Hepatocyte (in vitro differentiated cells): ENCODE measurements at regions not wholly inside any gene's neighbourhood (a gene's known extent, or its start where the extent isn't known, plus 50 kb on each side); places are given as distances from the start of the nearest gene placed in this dataset.
A peak's percentile ranks its signal among the peaks of the same experiment; 100 is the strongest.

Experiments used
- DNase-seq: peaks from one replicate; pipeline ENCODE4 v3.0.0-alpha.2; 2016; ENCODE audit warnings: low spot score
- H2AFZ ChIP-seq: fragments of 200-600 bp; sonication (generic); 2 replicates; pipeline ENCODE4 v1.6.0; 2016; ENCODE audit warnings: antibody characterized with exemption, mild to moderate bottlenecking
- H3K27ac ChIP-seq: fragments of 200-600 bp; sonication (generic); 2 replicates; pipeline ENCODE4 v1.5.1; 2016; ENCODE audit warnings: mild to moderate bottlenecking
- H3K27me3 ChIP-seq: fragments of 200-600 bp; sonication (generic); 2 replicates; pipeline ENCODE4 v1.6.1; 2016
- H3K36me3 ChIP-seq: fragments of 200-600 bp; sonication (generic); replicated peaks from 2 replicates; pipeline ENCODE4 v1.5.1; 2016; ENCODE audit warnings: low read depth; ENCODE audit not compliant: insufficient read depth
- H3K4me1 ChIP-seq: fragments of 200-600 bp; sonication (generic); 2 replicates; pipeline ENCODE4 v1.5.1; 2016; ENCODE audit warnings: mild to moderate bottlenecking, moderate library complexity; ENCODE audit not compliant: insufficient read depth
- H3K4me2 ChIP-seq: fragments of 200-600 bp; sonication (generic); 2 replicates; pipeline ENCODE4 v1.6.0; 2016
- H3K4me3 ChIP-seq: fragments of 200-600 bp; sonication (generic); 2 replicates; pipeline ENCODE4 v1.5.1; 2016; ENCODE audit warnings: mild to moderate bottlenecking
- H3K79me2 ChIP-seq: fragments of 200-600 bp; sonication (generic); 2 replicates; pipeline ENCODE4 v1.6.0; 2017; ENCODE audit warnings: mild to moderate bottlenecking
- H3K9me2 ChIP-seq: fragments of 200-600 bp; sonication (generic); replicated peaks from 2 replicates; pipeline ENCODE4 v1.6.0; 2017; ENCODE audit warnings: mild to moderate bottlenecking; ENCODE audit not compliant: insufficient read depth
- H3K9me3 ChIP-seq: fragments of 200-600 bp; sonication (generic); 2 replicates; pipeline ENCODE4 v1.5.1; 2016; ENCODE audit warnings: low read depth, mild to moderate bottlenecking
- H4K20me1 ChIP-seq: fragments of 200-600 bp; sonication (generic); 2 replicates; pipeline ENCODE4 v1.6.0; 2016; ENCODE audit warnings: mild to moderate bottlenecking; ENCODE audit not compliant: insufficient read depth, poor library complexity, severe bottlenecking
- EZH2 ChIP-seq: fragments of 200-600 bp; sonication (generic); IDR thresholded peaks from 2 replicates; pipeline ENCODE4 v1.6.1; 2016; ENCODE audit warnings: antibody characterized with exemption, mild to moderate bottlenecking, borderline replicate concordance
- EZH2phosphoT487 ChIP-seq: fragments of 200-600 bp; sonication (generic); IDR thresholded peaks from one replicate; pipeline ENCODE4 v1.6.1; 2018; ENCODE audit warnings: antibody characterized with exemption, mild to moderate bottlenecking, low read depth, moderate library complexity; ENCODE audit not compliant: unreplicated experiment, severe bottlenecking
- WGBS: methylation state at CpG from one replicate; pipeline ENCODE4 v1.1.6; 2016; ENCODE audit warnings: low lambda C conversion rate; ENCODE audit errors: missing lambda C conversion rate; 5-methylcytosine and 5-hydroxymethylcytosine counted together
- TF ChIP-seq, protein P1 (sequence below): fragments of 200-600 bp; sonication (generic); IDR thresholded peaks from 2 replicates; pipeline ENCODE4 v1.5.1; 2016; ENCODE audit warnings: antibody characterized with exemption, mild to moderate bottlenecking; ENCODE audit not compliant: poor library complexity

- Histone ChIP-seq H3K79me2 (no peaks in the 10 kb centered on the region), H3K9me2 (no peaks in the 10 kb centered on the region), H3K4me1 (no peaks in the 10 kb centered on the region), H2AFZ (no peak overlapping the region), H4K20me1 (no peaks in the 10 kb centered on the region), H3K4me3 (no peak overlapping the region), H3K27me3 (no peaks in the 10 kb centered on the region), H3K4me2 (no peak overlapping the region), H3K36me3 (no peaks in the 10 kb centered on the region), H3K9me3 (no peaks in the 10 kb centered on the region), H3K27ac (no peak overlapping the region)
- TF ChIP-seq, protein P1, sequence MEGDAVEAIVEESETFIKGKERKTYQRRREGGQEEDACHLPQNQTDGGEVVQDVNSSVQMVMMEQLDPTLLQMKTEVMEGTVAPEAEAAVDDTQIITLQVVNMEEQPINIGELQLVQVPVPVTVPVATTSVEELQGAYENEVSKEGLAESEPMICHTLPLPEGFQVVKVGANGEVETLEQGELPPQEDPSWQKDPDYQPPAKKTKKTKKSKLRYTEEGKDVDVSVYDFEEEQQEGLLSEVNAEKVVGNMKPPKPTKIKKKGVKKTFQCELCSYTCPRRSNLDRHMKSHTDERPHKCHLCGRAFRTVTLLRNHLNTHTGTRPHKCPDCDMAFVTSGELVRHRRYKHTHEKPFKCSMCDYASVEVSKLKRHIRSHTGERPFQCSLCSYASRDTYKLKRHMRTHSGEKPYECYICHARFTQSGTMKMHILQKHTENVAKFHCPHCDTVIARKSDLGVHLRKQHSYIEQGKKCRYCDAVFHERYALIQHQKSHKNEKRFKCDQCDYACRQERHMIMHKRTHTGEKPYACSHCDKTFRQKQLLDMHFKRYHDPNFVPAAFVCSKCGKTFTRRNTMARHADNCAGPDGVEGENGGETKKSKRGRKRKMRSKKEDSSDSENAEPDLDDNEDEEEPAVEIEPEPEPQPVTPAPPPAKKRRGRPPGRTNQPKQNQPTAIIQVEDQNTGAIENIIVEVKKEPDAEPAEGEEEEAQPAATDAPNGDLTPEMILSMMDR = no peak
- TF ChIP-seq EZH2phosphoT487 (no peak), EZH2 (no peak)
- no peak for DNase-seq
- WGBS = 91% methylated on average over 1 of the region's 1 CpG
Observed at GRCh38 chr7:13236026-13236425, 548.6 kb downstream of the ARL4A start.

DNA sequence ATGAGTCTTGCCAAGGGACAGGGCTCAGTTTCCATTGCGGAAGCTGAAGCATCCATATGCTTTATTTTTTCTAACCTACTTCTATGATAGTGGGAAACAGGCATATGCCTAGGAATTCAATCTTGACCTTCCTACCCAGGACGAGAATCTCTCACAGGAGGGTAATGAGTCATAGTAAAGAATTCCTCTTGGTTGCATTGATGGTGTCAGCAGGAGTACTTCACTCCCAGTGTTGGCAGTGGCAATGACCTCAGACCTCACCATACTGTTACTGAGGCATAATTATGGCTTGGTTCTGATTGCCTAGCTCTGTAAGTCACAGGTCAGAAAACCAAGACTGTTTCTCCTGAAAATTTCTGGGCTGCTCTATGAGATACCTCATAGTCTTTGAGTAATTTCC is 552.9 kb downstream of the ARL4A start:
- Histone ChIP-seq H3K4me3 (no peak overlapping the region), H2AFZ (no peak overlapping the region), H4K20me1 (no peaks in the 10 kb centered on the region), H3K4me1 (no peaks in the 10 kb centered on the region), H3K9me3 (no peaks in the 10 kb centered on the region), H3K27ac (no peak overlapping the region), H3K79me2 (no peaks in the 10 kb centered on the region), H3K4me2 (no peak overlapping the region), H3K36me3 (no peaks in the 10 kb centered on the region), H3K27me3 (no peaks in the 10 kb centered on the region), H3K9me2 (no peaks in the 10 kb centered on the region)
- TF ChIP-seq EZH2phosphoT487 = no peak
- TF ChIP-seq, protein P1 = no peak
- TF ChIP-seq EZH2 = no peak
- WGBS = 63% methylated on average over 2 of the region's 2 CpGs
- peak; percentile 20 for DNase-seq

DNA sequence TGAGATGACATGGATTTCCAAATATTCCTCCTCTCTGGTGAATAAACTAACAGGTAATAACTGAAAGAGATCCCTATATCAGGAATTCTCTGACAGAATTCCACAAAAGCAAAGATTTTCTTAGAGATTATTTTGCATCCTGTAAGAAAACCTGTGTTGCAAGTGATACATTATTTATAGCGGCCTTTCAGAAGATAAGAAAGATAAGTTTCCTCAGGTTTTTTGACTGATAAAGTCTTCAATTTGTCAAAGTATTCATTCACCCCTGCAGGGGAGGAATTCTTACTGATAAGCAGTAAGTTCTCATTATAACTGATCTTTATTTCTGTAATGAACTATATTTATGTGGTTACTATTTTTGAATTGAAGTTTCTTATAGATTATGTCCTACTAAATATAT is 554.0 kb downstream of the ARL4A start:
- H3K79me2 ChIP-seq = no peaks in the 10 kb centered on the region
- no peaks in the 10 kb centered on the region for H3K27me3 ChIP-seq
- no peaks in the 10 kb centered on the region for H3K4me1 ChIP-seq
- DNase-seq = no peak
- no peak overlapping the region for H3K27ac ChIP-seq
- H3K9me3 ChIP-seq = no peaks in the 10 kb centered on the region
- no peaks in the 10 kb centered on the region for H4K20me1 ChIP-seq
- H3K4me2 ChIP-seq = no peak overlapping the region
- H2AFZ ChIP-seq = no peak overlapping the region
- WGBS = 54% methylated on average over 1 of the region's 1 CpG
- TF ChIP-seq EZH2phosphoT487 (no peak), EZH2 (no peak)
- TF ChIP-seq, protein P1 = no peak
- no peaks in the 10 kb centered on the region for H3K9me2 ChIP-seq
- H3K36me3 ChIP-seq = no peaks in the 10 kb centered on the region
- H3K4me3 ChIP-seq = no peak overlapping the region

GRCh38 chr7:13257661-13258060 is 570.2 kb downstream of the ARL4A start:
- 80% methylated on average over 6 of the region's 6 CpGs for WGBS

More at GRCh38 chr7:13257661-13258060, 570.2 kb downstream of the ARL4A start:
- no peaks in the 10 kb centered on the region for H4K20me1 ChIP-seq
- H2AFZ ChIP-seq = no peak overlapping the region
- no peaks in the 10 kb centered on the region for H3K9me2 ChIP-seq
- no peak overlapping the region for H3K27ac ChIP-seq
- TF ChIP-seq, protein P1 = no peak
- no peak for TF ChIP-seq EZH2phosphoT487
- H3K4me2 ChIP-seq = no peak overlapping the region
- H3K9me3 ChIP-seq = no peaks in the 10 kb centered on the region
- DNase-seq = no peak
- no peaks in the 10 kb centered on the region for H3K79me2 ChIP-seq
- H3K27me3 ChIP-seq = no peaks in the 10 kb centered on the region
- H3K36me3 ChIP-seq = no peaks in the 10 kb centered on the region
- H3K4me1 ChIP-seq = no peaks in the 10 kb centered on the region
- no peak overlapping the region for H3K4me3 ChIP-seq
